ENCODE measurements at regions not wholly inside any gene's neighbourhood (a gene's known extent, or its start where the extent isn't known, plus 50 kb on each side); places are given as distances from the start of the nearest gene placed in this dataset.
"Not testable (repeated sequence)": the region's sequence is repeated elsewhere in the genome, so short reads cannot be mapped to it uniquely, and the experiment has no call there.

GRCh38 chr20:50435397-50436051 lies 74.7 kb upstream of the PTPN1 start:
- H3K36me3 Mint-ChIP-seq (ENCODE audit: insufficient read depth): peaks cover 3% of the 10 kb centered on the region
- peaks cover 29% of the 10 kb centered on the region for H3K27me3 Mint-ChIP-seq
- DNase-seq (ENCODE audit: low spot score in 2 of 2) (no peak), ATAC-seq (replicated peaks; ENCODE audit: extremely low read depth, poor library complexity, severe bottlenecking) (no peak)
- no peaks in the 10 kb centered on the region for H3K9me3 Mint-ChIP-seq
- H3K27ac Mint-ChIP-seq (ENCODE audit: low read depth): no peak overlapping the region
- no peaks in the 10 kb centered on the region for H3K4me1 Mint-ChIP-seq
- H3K4me3 Mint-ChIP-seq: no peak overlapping the region

DNA sequence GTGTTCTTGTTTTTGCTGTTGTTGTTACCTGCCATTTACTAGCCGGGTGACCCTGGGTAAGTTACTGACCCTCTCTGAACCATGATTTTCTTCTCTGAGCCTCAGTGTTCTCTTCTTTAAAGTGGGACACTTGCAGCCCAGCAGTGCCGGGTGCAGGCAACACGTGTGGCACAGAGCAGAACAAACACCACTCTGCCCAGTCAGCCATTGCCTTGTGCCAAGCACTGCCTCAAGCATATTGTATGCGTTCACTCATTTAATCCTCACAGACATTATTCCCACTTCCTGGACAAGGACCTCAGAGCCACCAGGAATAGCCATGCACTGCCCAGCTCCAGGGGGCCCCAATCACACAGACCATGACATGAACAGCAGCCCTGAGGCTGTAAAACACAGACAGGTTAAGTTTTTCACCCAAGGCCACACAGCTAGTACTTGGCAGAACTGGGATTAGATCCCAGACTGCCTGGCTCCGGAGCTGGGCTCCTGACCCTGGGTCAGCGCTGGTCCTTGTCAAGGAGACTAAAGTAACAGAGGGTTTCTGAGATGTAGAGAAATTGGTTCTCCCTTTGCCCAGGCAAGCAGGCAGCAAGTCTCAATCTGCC lies 74.0 kb upstream of the PTPN1 start:
- ATAC-seq (replicated peaks; ENCODE audit: extremely low read depth, poor library complexity, severe bottlenecking) (no peak), DNase-seq (ENCODE audit: low spot score in 2 of 2) (no peak)
- Mint-ChIP-seq H3K4me1 (no peaks in the 10 kb centered on the region), H3K36me3 (ENCODE audit: insufficient read depth) (peaks cover 3% of the 10 kb centered on the region), H3K27me3 (peaks cover 26% of the 10 kb centered on the region), H3K4me3 (no peak overlapping the region), H3K27ac (ENCODE audit: low read depth) (no peak overlapping the region), H3K9me3 (no peaks in the 10 kb centered on the region)

DNA sequence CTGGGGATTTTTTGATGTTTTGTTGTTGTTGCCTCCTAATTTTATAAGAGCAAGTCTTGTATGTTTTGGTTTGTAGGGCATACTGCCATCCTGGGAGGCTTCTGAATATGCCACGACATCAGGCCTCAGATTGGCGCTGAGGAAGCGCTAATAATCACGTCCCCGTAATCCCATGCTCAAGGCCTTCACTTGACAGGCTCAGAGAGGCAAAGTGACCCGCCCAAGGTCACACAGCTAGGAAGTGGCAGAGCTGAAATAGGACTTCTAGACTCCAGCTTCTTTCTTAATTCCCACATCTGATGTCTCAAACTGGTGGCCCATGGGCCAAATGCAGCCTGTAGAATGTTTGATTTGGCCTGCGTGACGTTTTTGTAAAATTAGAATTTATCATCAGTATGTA lies 73.5 kb upstream of the PTPN1 start:
- no peak overlapping the region for H3K4me3 Mint-ChIP-seq
- peaks cover 3% of the 10 kb centered on the region for H3K36me3 Mint-ChIP-seq (ENCODE audit: insufficient read depth)
- H3K27me3 Mint-ChIP-seq: peaks cover 21% of the 10 kb centered on the region
- H3K27ac Mint-ChIP-seq (ENCODE audit: low read depth): no peak overlapping the region
- H3K4me1 Mint-ChIP-seq: no peaks in the 10 kb centered on the region
- no peak for ATAC-seq (replicated peaks; ENCODE audit: extremely low read depth, poor library complexity, severe bottlenecking)
- H3K9me3 Mint-ChIP-seq: no peaks in the 10 kb centered on the region
- no peak for DNase-seq (ENCODE audit: low spot score in 2 of 2)

DNA sequence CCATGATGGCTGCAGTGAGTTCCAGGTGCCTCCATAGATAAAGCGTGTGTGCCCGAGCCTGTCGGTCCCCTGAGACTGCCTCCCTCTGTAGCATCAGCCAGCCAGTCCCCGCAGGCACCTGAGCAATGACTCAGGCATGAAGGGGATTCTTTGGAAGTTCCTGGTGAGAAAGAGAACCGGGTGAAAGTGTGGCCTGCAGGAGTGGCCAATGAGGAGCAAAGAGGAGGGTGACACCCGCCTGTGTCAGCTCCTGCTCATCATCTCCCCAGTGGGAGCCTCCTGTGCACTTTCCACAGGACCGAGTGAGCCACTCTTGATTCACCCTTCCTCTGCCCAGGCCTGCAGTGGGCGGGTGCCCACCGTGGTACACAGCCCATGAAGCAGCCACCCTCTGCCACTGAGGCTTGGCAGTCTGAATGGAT lies 71.2 kb upstream of the PTPN1 start:
- DNase-seq (ENCODE audit: low spot score in 2 of 2) (no peak), ATAC-seq (replicated peaks; ENCODE audit: extremely low read depth, poor library complexity, severe bottlenecking) (no peak)
- Mint-ChIP-seq H3K4me3 (no peak overlapping the region), H3K27me3 (peaks cover 8% of the 10 kb centered on the region), H3K36me3 (ENCODE audit: insufficient read depth) (no peaks in the 10 kb centered on the region), H3K9me3 (no peaks in the 10 kb centered on the region), H3K4me1 (no peaks in the 10 kb centered on the region), H3K27ac (ENCODE audit: low read depth) (no peak overlapping the region)

GRCh38 chr20:50439539-50440453 lies 70.4 kb upstream of the PTPN1 start:
- Mint-ChIP-seq H3K9me3 (no peaks in the 10 kb centered on the region), H3K4me3 (no peak overlapping the region), H3K36me3 (ENCODE audit: insufficient read depth) (no peaks in the 10 kb centered on the region), H3K27me3 (peaks cover 8% of the 10 kb centered on the region), H3K4me1 (no peaks in the 10 kb centered on the region), H3K27ac (ENCODE audit: low read depth) (no peak overlapping the region)
- no peak for DNase-seq (ENCODE audit: low spot score in 2 of 2)
- no peak for ATAC-seq (replicated peaks; ENCODE audit: extremely low read depth, poor library complexity, severe bottlenecking)

- H3K9me3 Mint-ChIP-seq: no peaks in the 10 kb centered on the region
- no peak overlapping the region for H3K4me3 Mint-ChIP-seq
- peaks cover 33% of the 10 kb centered on the region for H3K27me3 Mint-ChIP-seq
- no peaks in the 10 kb centered on the region for H3K4me1 Mint-ChIP-seq
- no peak overlapping the region for H3K27ac Mint-ChIP-seq (ENCODE audit: low read depth)
- no peaks in the 10 kb centered on the region for H3K36me3 Mint-ChIP-seq (ENCODE audit: insufficient read depth)
- no peak for DNase-seq (ENCODE audit: low spot score in 2 of 2)
- no peak for ATAC-seq (replicated peaks; ENCODE audit: extremely low read depth, poor library complexity, severe bottlenecking)
These were observed 67.7 kb upstream of the PTPN1 start for GRCh38 chr20:50442512-50442911.

DNA sequence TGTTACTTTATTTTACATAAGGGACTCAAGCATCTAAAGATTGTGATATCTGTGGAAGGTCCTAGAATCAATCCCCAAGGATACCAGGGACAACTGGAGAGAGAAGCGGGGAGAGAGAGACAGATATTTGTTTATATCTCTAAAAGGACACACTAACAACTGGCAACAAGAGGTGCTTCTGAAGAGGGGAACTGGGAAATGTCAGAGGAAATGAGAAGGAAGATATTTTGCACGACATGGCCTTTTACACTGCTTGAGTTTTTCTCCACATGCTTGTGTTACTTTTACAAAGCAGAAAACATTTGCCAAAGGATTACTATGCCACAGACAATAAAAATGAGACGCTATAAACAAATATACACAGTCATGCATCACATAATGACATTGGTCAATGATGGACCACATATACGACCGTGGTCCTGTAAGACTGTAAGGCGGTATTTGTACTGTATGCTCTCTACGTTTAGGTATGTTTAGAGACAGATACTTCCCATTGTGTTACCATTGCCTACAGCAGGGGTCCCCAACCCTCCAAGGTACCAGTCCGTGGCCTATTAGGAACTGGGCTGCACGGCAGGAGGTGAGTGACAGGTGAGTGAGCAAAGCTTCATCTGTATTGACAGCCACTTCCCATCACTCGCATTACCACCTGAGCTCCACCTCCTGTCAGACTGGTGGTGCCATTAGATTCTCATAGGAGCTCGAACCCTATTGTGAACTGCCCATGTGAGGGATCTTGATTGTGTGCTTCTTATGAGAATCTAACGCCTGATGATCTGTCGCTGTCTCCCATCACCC lies 64.6 kb upstream of the PTPN1 start:
- peaks cover under 1% of the 10 kb centered on the region for H3K4me1 Mint-ChIP-seq
- H3K27me3 Mint-ChIP-seq: peaks cover 59% of the 10 kb centered on the region
- H3K4me3 Mint-ChIP-seq: no peak overlapping the region
- no peaks in the 10 kb centered on the region for H3K9me3 Mint-ChIP-seq
- DNase-seq (ENCODE audit: low spot score in 2 of 2) (no peak), ATAC-seq (replicated peaks; ENCODE audit: extremely low read depth, poor library complexity, severe bottlenecking) (no peak)
- H3K27ac Mint-ChIP-seq (ENCODE audit: low read depth): no peak overlapping the region
- H3K36me3 Mint-ChIP-seq (ENCODE audit: insufficient read depth): no peaks in the 10 kb centered on the region

DNA sequence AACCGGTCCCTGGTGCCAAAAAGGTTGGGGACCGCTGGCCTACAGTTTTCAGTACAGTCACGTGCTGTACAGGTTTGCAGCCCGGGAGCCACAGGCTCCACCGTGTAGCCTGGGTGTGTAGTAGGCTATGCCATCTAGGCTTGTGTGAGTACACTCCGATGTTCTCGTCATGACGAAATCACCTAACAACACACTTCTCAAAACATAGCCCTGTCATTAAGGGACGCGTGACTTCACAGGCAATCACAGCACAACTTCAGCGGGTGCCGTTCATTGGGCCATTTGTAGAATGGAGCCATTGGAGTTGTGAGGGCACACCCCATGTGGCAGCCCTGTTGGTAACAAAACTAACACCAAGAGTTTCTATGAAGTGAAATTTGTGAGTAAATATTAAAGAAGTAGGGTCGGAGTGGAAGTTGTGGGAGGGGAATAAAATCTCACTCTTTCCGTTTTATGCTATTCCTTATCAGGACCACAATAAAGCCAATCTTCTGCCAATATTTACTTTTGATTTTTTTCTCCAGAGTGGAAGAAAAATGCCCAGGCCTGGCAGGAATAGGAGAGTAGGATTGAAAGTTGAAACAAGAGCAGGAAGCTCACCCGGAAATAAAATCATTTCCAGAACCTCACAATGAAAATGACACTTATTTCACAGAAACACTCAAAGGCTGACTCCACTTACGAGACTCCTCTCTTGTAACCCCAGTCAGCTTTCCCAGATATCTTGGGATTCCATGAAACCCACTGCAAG lies 63.7 kb upstream of the PTPN1 start:
- Mint-ChIP-seq H3K27me3 (peaks cover 65% of the 10 kb centered on the region), H3K9me3 (no peaks in the 10 kb centered on the region), H3K36me3 (ENCODE audit: insufficient read depth) (no peaks in the 10 kb centered on the region), H3K4me1 (peaks cover 7% of the 10 kb centered on the region), H3K4me3 (no peak overlapping the region), H3K27ac (ENCODE audit: low read depth) (no peak overlapping the region)
- DNase-seq (ENCODE audit: low spot score in 2 of 2) (no peak), ATAC-seq (replicated peaks; ENCODE audit: extremely low read depth, poor library complexity, severe bottlenecking) (no peak)

GRCh38 chr20:50447102-50447804 lies 62.9 kb upstream of the PTPN1 start:
- Mint-ChIP-seq H3K9me3 (no peaks in the 10 kb centered on the region), H3K36me3 (ENCODE audit: insufficient read depth) (no peaks in the 10 kb centered on the region), H3K27ac (ENCODE audit: low read depth) (no peak overlapping the region), H3K4me1 (peaks cover 13% of the 10 kb centered on the region), H3K4me3 (no peak overlapping the region), H3K27me3 (peaks cover 73% of the 10 kb centered on the region)
- ATAC-seq (replicated peaks; ENCODE audit: extremely low read depth, poor library complexity, severe bottlenecking): no peak
- DNase-seq (ENCODE audit: low spot score in 2 of 2): no peak

DNA sequence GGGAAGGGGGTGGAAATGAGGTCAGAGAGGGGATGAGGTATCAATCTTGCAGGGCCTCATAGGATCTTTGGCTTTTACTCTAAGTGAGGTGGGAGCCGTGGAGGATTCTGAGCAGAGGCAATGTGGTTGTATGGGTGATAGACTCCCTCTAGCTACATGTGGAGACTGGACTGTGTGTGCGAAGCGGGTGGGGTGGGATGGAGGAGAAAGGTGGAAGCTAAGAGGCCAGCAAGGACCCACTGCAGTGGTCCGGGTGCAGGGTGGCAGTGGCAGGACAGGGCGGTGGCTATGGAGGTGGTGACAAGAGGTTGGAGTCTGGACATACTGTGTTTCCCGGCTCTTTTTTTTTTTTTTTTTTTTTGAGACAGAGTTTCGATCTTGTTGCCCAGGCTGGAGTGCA lies 62.4 kb upstream of the PTPN1 start:
- no peak overlapping the region for H3K4me3 Mint-ChIP-seq
- no peak overlapping the region for H3K27ac Mint-ChIP-seq (ENCODE audit: low read depth)

DNA sequence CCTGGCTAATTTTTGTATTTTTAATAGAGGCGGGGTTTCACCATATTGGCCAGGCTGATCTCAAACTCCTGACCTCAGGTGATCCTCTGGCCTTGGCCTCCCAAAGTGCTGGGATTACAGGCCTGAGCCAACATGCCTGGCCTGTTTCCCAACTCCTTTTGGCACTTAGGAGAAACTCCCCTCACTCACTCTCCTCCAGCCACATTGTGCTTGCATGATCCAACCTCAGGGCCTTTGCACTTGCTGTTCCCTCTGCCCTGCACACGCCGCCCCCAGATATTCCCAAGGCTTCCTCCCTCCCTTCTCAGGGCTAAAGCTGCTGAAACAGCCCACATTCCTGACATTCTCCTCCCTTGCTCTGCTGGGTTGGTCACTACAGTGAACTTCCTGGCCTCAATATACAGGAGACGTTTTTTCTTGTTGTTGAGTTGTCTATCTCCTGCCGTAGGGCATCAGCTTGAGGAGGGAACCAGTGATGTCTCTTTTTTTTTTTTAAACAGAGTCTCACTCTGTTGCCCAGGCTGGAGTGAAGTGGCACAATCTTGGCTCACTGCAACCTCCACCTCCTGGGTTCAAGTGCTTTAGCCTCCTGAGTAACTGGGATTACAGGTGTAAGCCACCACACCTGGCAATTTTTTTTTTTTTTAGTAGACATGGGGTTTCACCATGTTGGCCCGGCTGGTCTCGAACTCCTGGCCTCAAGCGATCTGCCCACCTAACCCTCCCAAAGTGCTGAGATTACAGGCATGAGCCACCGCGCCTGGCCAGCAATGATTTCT lies 61.4 kb upstream of the PTPN1 start:
- not testable (repeated sequence) for DNase-seq (ENCODE audit: low spot score in 2 of 2); H3K4me3 Mint-ChIP-seq; H3K36me3 Mint-ChIP-seq (ENCODE audit: insufficient read depth); H3K9me3 Mint-ChIP-seq; H3K27ac Mint-ChIP-seq (ENCODE audit: low read depth); ATAC-seq (replicated peaks; ENCODE audit: extremely low read depth, poor library complexity, severe bottlenecking)
- peaks cover 85% of the 10 kb centered on the region for H3K27me3 Mint-ChIP-seq
- H3K4me1 Mint-ChIP-seq: peaks cover 13% of the 10 kb centered on the region

More for the DNA sequence above, 62.4 kb upstream of the PTPN1 start:
- ATAC-seq (replicated peaks; ENCODE audit: extremely low read depth, poor library complexity, severe bottlenecking) (no peak), DNase-seq (ENCODE audit: low spot score in 2 of 2) (no peak)
- no peaks in the 10 kb centered on the region for H3K36me3 Mint-ChIP-seq (ENCODE audit: insufficient read depth)
- peaks cover 13% of the 10 kb centered on the region for H3K4me1 Mint-ChIP-seq
- no peaks in the 10 kb centered on the region for H3K9me3 Mint-ChIP-seq
- H3K27me3 Mint-ChIP-seq: peaks cover 75% of the 10 kb centered on the region

All from central memory CD8-positive, alpha-beta T cell (primary cell).